Cardiac muscle cell (in vitro differentiated cells and primary cell): ENCODE measurements at regions not wholly inside any gene's neighbourhood (a gene's known extent, or its start where the extent isn't known, plus 50 kb on each side); places are given as distances from the start of the nearest gene placed in this dataset.

Experiments
- DNase-seq, 2 donors: peaks; one replicate each; pipeline versions ENCODE4 v3.0.0 to v3.0.0-alpha.2; 2010 to 2017; ENCODE audit warnings: low read depth in 1 of 2, low spot score in 1 of 2
- H3K27ac ChIP-seq: fragments of 200-600 bp; sonication (generic); 2 replicates; pipeline ENCODE4 v1.5.1; 2016
- H3K27me3 ChIP-seq: fragments of 200-600 bp; sonication (generic); 2 replicates; pipeline ENCODE4 v1.6.0; 2016; ENCODE audit warnings: control low read depth
- H3K36me3 ChIP-seq: fragments of 200-600 bp; sonication (generic); 2 replicates; pipeline ENCODE4 v1.5.1; 2016; ENCODE audit warnings: control low read depth
- H3K4me1 ChIP-seq: fragments of 200-600 bp; sonication (generic); 2 replicates; pipeline ENCODE4 v1.8.1; 2017; ENCODE audit warnings: low read depth, mild to moderate bottlenecking, mixed run types
- H3K4me3 ChIP-seq: fragments of 200-600 bp; sonication (generic); 2 replicates; pipeline ENCODE4 v1.5.1; 2016; ENCODE audit warnings: mild to moderate bottlenecking
- H3K9me3 ChIP-seq: fragments of 200-600 bp; sonication (generic); 2 replicates; pipeline ENCODE4 v1.5.1; 2017; ENCODE audit warnings: low read depth, mild to moderate bottlenecking, control low read depth
- TF ChIP-seq, protein P1 (sequence below): IDR thresholded peaks from 2 replicates; pipeline ENCODE4 v1.5.1; 2012; ENCODE audit warnings: low read depth, mild to moderate bottlenecking, low read length

DNA sequence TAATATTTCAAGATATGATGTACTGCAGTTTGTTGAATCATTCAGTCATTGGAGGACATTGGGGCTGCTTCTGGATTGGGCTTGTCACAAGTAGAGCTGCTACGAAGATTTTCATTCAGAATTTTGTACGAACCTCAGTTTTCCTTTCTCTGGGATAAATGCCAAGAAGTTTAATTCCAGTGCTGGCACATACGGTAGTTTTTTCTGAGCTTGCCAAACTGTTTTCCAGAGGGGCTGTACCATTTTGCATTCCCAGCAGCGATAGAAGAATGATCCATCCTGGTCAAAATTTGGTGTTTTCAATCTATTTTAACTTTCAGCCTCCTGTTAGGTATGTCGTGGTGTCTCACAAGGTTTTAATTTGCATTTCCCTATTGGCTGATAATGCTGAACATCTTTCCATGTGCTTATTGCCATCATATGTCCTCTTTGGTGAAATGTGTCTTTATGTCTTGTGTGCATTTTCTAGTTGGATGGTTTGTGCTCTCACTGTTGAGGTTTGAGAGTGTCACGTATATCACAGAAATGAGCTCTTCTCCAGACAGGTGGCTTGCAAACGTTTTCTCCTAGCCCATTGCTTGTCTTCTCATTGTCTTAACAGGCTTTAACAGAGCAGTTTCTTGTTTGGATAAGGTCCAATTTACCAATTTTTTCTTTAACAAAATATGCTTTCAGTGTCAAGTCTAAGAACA is 612.6 kb downstream of the GALR1 start:
- Histone ChIP-seq H3K27me3 (no peaks in the 10 kb centered on the region), H3K4me3 (no peak overlapping the region), H3K36me3 (no peaks in the 10 kb centered on the region), H3K9me3 (no peaks in the 10 kb centered on the region), H3K4me1 (no peaks in the 10 kb centered on the region), H3K27ac (no peak overlapping the region)
- no peak for DNase-seq
- TF ChIP-seq, protein P1, sequence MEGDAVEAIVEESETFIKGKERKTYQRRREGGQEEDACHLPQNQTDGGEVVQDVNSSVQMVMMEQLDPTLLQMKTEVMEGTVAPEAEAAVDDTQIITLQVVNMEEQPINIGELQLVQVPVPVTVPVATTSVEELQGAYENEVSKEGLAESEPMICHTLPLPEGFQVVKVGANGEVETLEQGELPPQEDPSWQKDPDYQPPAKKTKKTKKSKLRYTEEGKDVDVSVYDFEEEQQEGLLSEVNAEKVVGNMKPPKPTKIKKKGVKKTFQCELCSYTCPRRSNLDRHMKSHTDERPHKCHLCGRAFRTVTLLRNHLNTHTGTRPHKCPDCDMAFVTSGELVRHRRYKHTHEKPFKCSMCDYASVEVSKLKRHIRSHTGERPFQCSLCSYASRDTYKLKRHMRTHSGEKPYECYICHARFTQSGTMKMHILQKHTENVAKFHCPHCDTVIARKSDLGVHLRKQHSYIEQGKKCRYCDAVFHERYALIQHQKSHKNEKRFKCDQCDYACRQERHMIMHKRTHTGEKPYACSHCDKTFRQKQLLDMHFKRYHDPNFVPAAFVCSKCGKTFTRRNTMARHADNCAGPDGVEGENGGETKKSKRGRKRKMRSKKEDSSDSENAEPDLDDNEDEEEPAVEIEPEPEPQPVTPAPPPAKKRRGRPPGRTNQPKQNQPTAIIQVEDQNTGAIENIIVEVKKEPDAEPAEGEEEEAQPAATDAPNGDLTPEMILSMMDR, result no peak

DNA sequence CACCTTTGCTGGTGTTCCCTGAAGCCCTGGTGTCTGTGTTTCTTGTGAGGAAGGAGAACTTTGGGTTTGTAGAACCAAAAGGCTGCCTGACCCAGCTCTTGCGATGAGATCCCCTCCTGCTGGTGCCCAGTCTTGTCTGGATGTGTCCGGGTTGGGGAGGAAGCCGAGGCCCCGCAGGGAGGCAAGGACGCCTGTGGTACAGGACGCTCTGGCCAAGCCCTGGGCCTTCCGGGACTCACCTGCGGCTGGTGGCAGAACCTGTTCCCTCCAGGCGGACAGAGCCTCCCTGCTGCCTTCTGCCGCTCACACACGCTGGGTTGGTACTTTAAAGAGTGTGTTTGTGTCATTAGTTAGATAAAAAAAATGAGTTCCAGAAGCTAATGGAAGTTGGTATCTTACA is 616.2 kb downstream of the GALR1 start:
- no peaks in the 10 kb centered on the region for H3K4me1 ChIP-seq
- no peaks in the 10 kb centered on the region for H3K36me3 ChIP-seq
- TF ChIP-seq, protein P1, result no peak
- no peak overlapping the region for H3K4me3 ChIP-seq
- no peaks in the 10 kb centered on the region for H3K9me3 ChIP-seq
- no peak overlapping the region for H3K27ac ChIP-seq
- no peak for DNase-seq
- no peaks in the 10 kb centered on the region for H3K27me3 ChIP-seq

DNA sequence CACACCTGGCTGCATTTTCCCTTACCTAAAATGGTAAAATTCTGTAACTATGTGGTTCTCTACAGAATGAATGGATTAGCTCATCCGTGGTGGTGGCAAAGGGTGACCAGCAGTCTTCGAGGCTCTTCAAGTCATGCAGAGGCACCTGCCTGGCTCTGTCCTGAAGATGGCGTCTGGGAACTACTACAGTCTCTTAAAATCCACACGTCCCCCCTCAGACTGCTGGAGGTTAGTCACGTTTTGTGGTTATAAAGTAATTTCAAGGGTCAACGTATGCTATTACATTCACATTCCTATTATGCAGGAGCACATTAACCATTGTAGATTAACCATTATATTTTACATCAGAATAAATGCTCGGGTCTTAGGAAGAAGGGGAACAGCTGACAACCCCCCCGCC is 616.7 kb downstream of the GALR1 start:
- TF ChIP-seq, protein P1, result no peak
- DNase-seq, result no peak
- Histone ChIP-seq H3K27me3 (no peaks in the 10 kb centered on the region), H3K9me3 (no peaks in the 10 kb centered on the region), H3K4me1 (no peaks in the 10 kb centered on the region), H3K27ac (no peak overlapping the region), H3K36me3 (no peaks in the 10 kb centered on the region), H3K4me3 (no peak overlapping the region)

DNA sequence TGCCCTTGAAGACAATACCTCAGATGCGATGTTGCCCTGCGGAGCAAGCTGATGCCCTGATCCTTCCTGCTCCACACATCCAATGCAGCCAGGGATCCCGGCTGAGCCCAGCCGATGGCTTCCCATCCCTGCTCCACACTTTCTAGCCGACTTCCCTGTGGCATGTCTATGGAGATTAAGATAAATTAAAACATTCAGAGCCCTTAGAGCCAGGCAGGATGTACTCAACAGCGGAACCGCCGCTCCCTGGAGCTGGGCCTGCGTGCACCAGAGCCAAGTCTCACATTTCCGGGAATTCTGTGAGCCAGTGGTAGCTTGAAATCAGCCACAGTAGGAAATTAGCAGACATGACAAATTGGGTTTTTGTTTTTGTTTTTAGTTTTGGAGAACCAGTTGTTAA is 620.6 kb downstream of the GALR1 start:
- H3K27me3 ChIP-seq, result no peaks in the 10 kb centered on the region
- no peaks in the 10 kb centered on the region for H3K36me3 ChIP-seq
- no peaks in the 10 kb centered on the region for H3K4me1 ChIP-seq
- H3K4me3 ChIP-seq, result no peak overlapping the region
- TF ChIP-seq, protein P1, result no peak
- no peaks in the 10 kb centered on the region for H3K9me3 ChIP-seq
- no peak for DNase-seq
- H3K27ac ChIP-seq, result no peak overlapping the region

DNA sequence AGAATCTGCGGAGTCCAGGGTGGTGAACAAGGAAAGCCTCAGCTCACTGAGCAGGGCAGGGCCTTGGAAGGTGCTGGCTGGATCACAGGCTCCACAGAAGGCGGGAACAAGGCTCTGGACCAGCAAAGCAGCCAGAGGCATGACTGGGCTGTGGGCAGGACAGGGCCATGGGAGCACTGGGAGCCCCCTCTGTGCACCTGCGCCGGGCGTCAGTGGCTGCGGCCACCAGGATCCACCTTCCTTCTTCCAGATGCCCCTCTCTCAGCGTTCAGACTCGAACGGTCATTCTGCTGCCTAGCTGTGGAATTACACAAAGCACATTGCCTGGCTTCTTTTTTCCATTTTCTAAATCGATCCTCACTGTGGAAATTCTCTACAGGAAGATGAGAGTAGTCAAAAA is 621.2 kb downstream of the GALR1 start:
- Histone ChIP-seq H3K4me1 (no peaks in the 10 kb centered on the region), H3K9me3 (no peaks in the 10 kb centered on the region), H3K36me3 (no peaks in the 10 kb centered on the region), H3K4me3 (no peak overlapping the region), H3K27me3 (no peaks in the 10 kb centered on the region), H3K27ac (no peak overlapping the region)
- no peak for DNase-seq
- TF ChIP-seq, protein P1, result no peak
